GM03348 (cell line): ENCODE measurements at regions not wholly inside any gene's neighbourhood (a gene's known extent, or its start where the extent isn't known, plus 50 kb on each side); places are given as distances from the start of the nearest gene placed in this dataset.

Experiments used
- DNase-seq: peaks from one replicate; pipeline ENCODE4 v3.0.0; 2012; ENCODE audit warnings: low spot score

- no peak for DNase-seq
Observed at GRCh38 chr3:104854468-104854867, 512.2 kb upstream of the ALCAM start.

- DNase-seq: no peak
Observed at GRCh38 chr3:104855702-104856101, 511.0 kb upstream of the ALCAM start.

GRCh38 chr3:104856741-104857140 is 510.0 kb upstream of the ALCAM start:
- DNase-seq: no peak

GRCh38 chr3:104868291-104868690 is 498.4 kb upstream of the ALCAM start:
- no peak for DNase-seq

- no peak for DNase-seq
Observed at GRCh38 chr3:104870276-104870675, 496.4 kb upstream of the ALCAM start.

GRCh38 chr3:104873331-104873730 is 493.4 kb upstream of the ALCAM start:
- peak; percentile 23 for DNase-seq

GRCh38 chr3:104878395-104878794 is 488.3 kb upstream of the ALCAM start:
- DNase-seq: peak; percentile 8

GRCh38 chr3:104879919-104880318 is 486.8 kb upstream of the ALCAM start:
- no peak for DNase-seq

GRCh38 chr3:104885214-104885814 is 481.4 kb upstream of the ALCAM start:
- DNase-seq: no peak

- peak; percentile 7 for DNase-seq
Observed at GRCh38 chr3:104886220-104886995, 480.3 kb upstream of the ALCAM start.

GRCh38 chr3:104887069-104887468 is 479.6 kb upstream of the ALCAM start:
- peak; percentile 3 for DNase-seq

GRCh38 chr3:104887619-104888018 is 479.1 kb upstream of the ALCAM start:
- no peak for DNase-seq

- no peak for DNase-seq
Observed at GRCh38 chr3:104892044-104892443, 474.7 kb upstream of the ALCAM start.

GRCh38 chr3:104896624-104897023 is 470.1 kb upstream of the ALCAM start:
- DNase-seq: no peak

- DNase-seq: no peak
Observed at GRCh38 chr3:104901396-104901795, 465.3 kb upstream of the ALCAM start.

GRCh38 chr3:104903064-104903463 is 463.6 kb upstream of the ALCAM start:
- DNase-seq: no peak

GRCh38 chr3:104906001-104906639 is 460.6 kb upstream of the ALCAM start:
- no peak for DNase-seq

GRCh38 chr3:104907507-104907906 is 459.2 kb upstream of the ALCAM start:
- DNase-seq: peak; percentile 80

- peak; percentile 7 for DNase-seq
Observed at GRCh38 chr3:104908761-104909160, 457.9 kb upstream of the ALCAM start.

GRCh38 chr3:104909198-104909597 is 457.5 kb upstream of the ALCAM start:
- DNase-seq: peak; percentile 47

GRCh38 chr3:104909721-104910120 is 457.0 kb upstream of the ALCAM start:
- DNase-seq: peak; percentile 14

- peak; percentile 4 for DNase-seq
Observed at GRCh38 chr3:104911376-104911775, 455.3 kb upstream of the ALCAM start.

- DNase-seq: no peak
Observed at GRCh38 chr3:104916971-104917370, 449.7 kb upstream of the ALCAM start.
